CD14-positive monocyte (primary cell): ENCODE measurements at regions not wholly inside any gene's neighbourhood (a gene's known extent, or its start where the extent isn't known, plus 50 kb on each side); places are given as distances from the start of the nearest gene placed in this dataset.

Experiments
- DNase-seq, 3 donors: peaks; one replicate each; pipeline ENCODE4 v3.0.0-alpha.2; 2011 to 2022
- H2AFZ ChIP-seq: 2 replicates; pipeline ENCODE4 v1.6.0; 2012; ENCODE audit warnings: mild to moderate bottlenecking, low read depth, low read length, inconsistent platforms; ENCODE audit not compliant: insufficient read depth, poor library complexity, severe bottlenecking
- H3K27ac ChIP-seq, 2 donors: 1 replicate in 1 of 2; 2 replicates in 1 of 2; pipeline ENCODE4 v1.5.1; 2012 to 2013; ENCODE audit warnings: low read length in 2 of 2, control low read depth in 1 of 2, inconsistent platforms in 1 of 2, low read depth in 1 of 2, mild to moderate bottlenecking in 1 of 2
- H3K27me3 ChIP-seq, 2 donors: one replicate each; pipeline versions ENCODE4 v1.6.0 to v1.6.1; 2011 to 2013; ENCODE audit warnings: low read length in 2 of 2; ENCODE audit not compliant: control insufficient read depth in 2 of 2, insufficient read depth in 2 of 2
- H3K36me3 ChIP-seq, 2 donors: replicated peaks in 1 of 2; 1 replicate in 1 of 2; 2 replicates in 1 of 2; pipeline versions ENCODE4 v1.5.1 to v1.6.1; 2012 to 2013; ENCODE audit warnings: low read length in 2 of 2, control low read depth in 1 of 2, inconsistent platforms in 1 of 2, mild to moderate bottlenecking in 1 of 2; ENCODE audit not compliant: insufficient read depth in 2 of 2, control insufficient read depth in 1 of 2
- H3K4me1 ChIP-seq, 2 donors: 1 replicate in 1 of 2; 2 replicates in 1 of 2; pipeline versions ENCODE4 v1.5.1 to v1.6.1; 2012 to 2013; ENCODE audit warnings: low read length in 2 of 2, control low read depth in 1 of 2, inconsistent platforms in 1 of 2, mild to moderate bottlenecking in 1 of 2, moderate library complexity in 1 of 2; ENCODE audit not compliant: insufficient read depth in 2 of 2, control insufficient read depth in 1 of 2
- H3K4me2 ChIP-seq: replicated peaks from 2 replicates; pipeline ENCODE3; 2012; ENCODE audit warnings: low read length, moderate library complexity, mild to moderate bottlenecking; ENCODE audit not compliant: poor library complexity, severe bottlenecking; ENCODE audit errors: extremely low read depth
- H3K4me3 ChIP-seq, 3 experiments: fragments of 200-600 bp in 1 of 3; sonication (generic) in 1 of 3; replicated peaks in 1 of 3; 1 replicate in 2 of 3; 2 replicates in 1 of 3; pipeline ENCODE4 v1.5.1; 2011 to 2013; ENCODE audit warnings: low read length in 3 of 3, mild to moderate bottlenecking in 3 of 3, control low read depth in 2 of 3, low read depth in 2 of 3, inconsistent platforms in 1 of 3, moderate library complexity in 1 of 3
- H3K79me2 ChIP-seq: 2 replicates; pipeline ENCODE4 v1.6.0; 2012; ENCODE audit warnings: mild to moderate bottlenecking, control low read depth, inconsistent platforms, low read length, moderate library complexity; ENCODE audit not compliant: insufficient read depth
- H3K9ac ChIP-seq: 2 replicates; pipeline ENCODE4 v1.6.0; 2017; ENCODE audit warnings: low read length, mild to moderate bottlenecking; ENCODE audit not compliant: insufficient read depth, poor library complexity, severe bottlenecking
- H3K9me3 ChIP-seq, 2 donors: replicated peaks in 1 of 2; 1 replicate in 1 of 2; 2 replicates in 1 of 2; pipeline versions ENCODE4 v1.5.1 to v1.6.1; 2012 to 2013; ENCODE audit warnings: low read length in 2 of 2, control low read depth in 1 of 2; ENCODE audit not compliant: control insufficient read depth in 1 of 2, insufficient read depth in 1 of 2
- H4K20me1 ChIP-seq: 2 replicates; pipeline ENCODE4 v1.6.0; 2012; ENCODE audit warnings: mild to moderate bottlenecking, low read length, control low read depth, moderate library complexity; ENCODE audit not compliant: insufficient read depth
- H3K27ac Mint-ChIP-seq, 7 donors: one replicate each; pipeline ENCODE4 v1.8.0; 2020; ENCODE audit warnings: mild to moderate bottlenecking in 7 of 7, mixed read lengths in 7 of 7, moderate library complexity in 6 of 7, inconsistent platforms in 2 of 7
- H3K27me3 Mint-ChIP-seq, 3 donors: one replicate each; pipeline ENCODE4 v1.8.0; 2021 to 2022; ENCODE audit warnings: low read depth in 3 of 3, mild to moderate bottlenecking in 3 of 3, mixed read lengths in 3 of 3, moderate library complexity in 3 of 3, inconsistent platforms in 1 of 3
- H3K36me3 Mint-ChIP-seq, 2 donors: one replicate each; pipeline ENCODE4 v1.8.0; 2020; ENCODE audit warnings: mixed read lengths in 2 of 2, inconsistent platforms in 1 of 2, mild to moderate bottlenecking in 1 of 2
- H3K4me1 Mint-ChIP-seq: one replicate; pipeline ENCODE4 v1.8.0; 2020; ENCODE audit warnings: mild to moderate bottlenecking, mixed read lengths
- H3K4me3 Mint-ChIP-seq, 2 donors: one replicate each; pipeline ENCODE4 v1.8.0; 2020; ENCODE audit warnings: mild to moderate bottlenecking in 2 of 2, mixed read lengths in 2 of 2, moderate library complexity in 1 of 2
- H3K9me3 Mint-ChIP-seq, 7 donors: one replicate each; pipeline ENCODE4 v1.8.0; 2020 to 2022; ENCODE audit warnings: mixed read lengths in 7 of 7, mild to moderate bottlenecking in 6 of 7, moderate library complexity in 6 of 7, inconsistent platforms in 2 of 7
- CTCF ChIP-seq: fragments of 200-600 bp; IDR thresholded peaks from one replicate; pipeline ENCODE4 v1.8.0; 2022; ENCODE audit warnings: antibody characterized with exemption, mild to moderate bottlenecking
- WGBS: methylation state at CpG from one replicate; pipeline ENCODE4 v1.1.5; 2013; ENCODE audit warnings: missing lambda C conversion rate; ENCODE audit not compliant: insufficient coverage; 5-methylcytosine and 5-hydroxymethylcytosine counted together
- intact Hi-C, 2 donors: fragments of 100-400 bp; cut with micrococcal nuclease; formaldehyde crosslinking; loops; one replicate each; pipeline versions ENCODE4 v1.15.0 to v1.15.1; 2023

GRCh38 chr10:9625304-9625703, 1392.4 kb upstream of the CELF2 start:
- H3K27ac ChIP-seq: no peak overlapping the region
- Mint-ChIP-seq H3K36me3 (no peaks in the 10 kb centered on the region), H3K4me3 (no peak overlapping the region), H3K27ac (no peak overlapping the region), H3K4me1 (no peaks in the 10 kb centered on the region), H3K27me3 (peaks cover 0 to 3% (median 1%) of the 10 kb centered on the region in 3 donors), H3K9me3 (peaks cover 0 to 16% (median 8%) of the 10 kb centered on the region in 7 donors)
- no peak for TF ChIP-seq CTCF
- no peak for DNase-seq
- no peak overlapping the region for H3K4me2 ChIP-seq
- H3K79me2 ChIP-seq: no peaks in the 10 kb centered on the region
- no peaks in the 10 kb centered on the region for H3K4me1 ChIP-seq
- intact Hi-C loops: no loop called here
- no peaks in the 10 kb centered on the region for H3K36me3 ChIP-seq
- no peak overlapping the region for H3K4me3 ChIP-seq
- H3K27me3 ChIP-seq: no peaks in the 10 kb centered on the region
- no peaks in the 10 kb centered on the region for H4K20me1 ChIP-seq
- H3K9me3 ChIP-seq: peaks cover 0 to 7% of the 10 kb centered on the region in 2 donors
- H3K9ac ChIP-seq: no peak overlapping the region
- H2AFZ ChIP-seq: no peak overlapping the region

GRCh38 chr10:9634466-9634865, 1383.2 kb upstream of the CELF2 start:
- Histone ChIP-seq H3K79me2 (no peaks in the 10 kb centered on the region), H3K4me3 (no peak overlapping the region), H3K4me1 (no peaks in the 10 kb centered on the region), H3K27me3 (no peaks in the 10 kb centered on the region), H3K4me2 (no peak overlapping the region), H3K9me3 (peaks cover 4 to 5% of the 10 kb centered on the region in 2 donors), H3K9ac (no peak overlapping the region), H3K36me3 (no peaks in the 10 kb centered on the region), H3K27ac (no peak overlapping the region), H4K20me1 (no peaks in the 10 kb centered on the region), H2AFZ (no peak overlapping the region)
- Mint-ChIP-seq H3K4me1 (no peaks in the 10 kb centered on the region), H3K27me3 (peaks cover 0 to 6% (median 0%) of the 10 kb centered on the region in 3 donors), H3K9me3 (peaks cover 0 to 15% (median 9%) of the 10 kb centered on the region in 7 donors), H3K27ac (no peak overlapping the region), H3K4me3 (no peak overlapping the region), H3K36me3 (no peaks in the 10 kb centered on the region)
- 87% methylated on average over 3 of the region's 3 CpGs for WGBS
- intact Hi-C loops: no loop called here
- no peak for DNase-seq
- TF ChIP-seq CTCF: no peak
